SH-SY5Y (cell line): ENCODE measurements at regions not wholly inside any gene's neighbourhood (a gene's known extent, or its start where the extent isn't known, plus 50 kb on each side); places are given as distances from the start of the nearest gene placed in this dataset.

Source experiments
- GATA2 ChIP-seq: IDR thresholded peaks from 2 replicates; pipeline ENCODE4 v1.6.1; 2011; ENCODE audit warnings: mild to moderate bottlenecking, low read depth, low read length
- GATA3 ChIP-seq: IDR thresholded peaks from 2 replicates; pipeline ENCODE4 v1.6.1; 2011; ENCODE audit warnings: low read depth, mild to moderate bottlenecking, low read length, moderate library complexity

- no peak for TF ChIP-seq GATA2
- no peak for TF ChIP-seq GATA3
Observed at GRCh38 chr6:27805347-27805746, 106.8 kb downstream of the OR2B2 start.
